HFF-Myc (cell line): ENCODE measurements at regions not wholly inside any gene's neighbourhood (a gene's known extent, or its start where the extent isn't known, plus 50 kb on each side); places are given as distances from the start of the nearest gene placed in this dataset.

Experiments used
- DNase-seq: peaks from one replicate; pipeline ENCODE4 v3.0.0-alpha.2; 2011; ENCODE audit warnings: low read depth; ENCODE audit errors: extremely low read depth
- H3K4me3 ChIP-seq: replicated peaks from 2 replicates; pipeline ENCODE4 v1.5.1; 2011; ENCODE audit warnings: low read depth, mild to moderate bottlenecking, control low read depth, low read length
- CTCF ChIP-seq: IDR thresholded peaks from 2 replicates; pipeline ENCODE4 v1.5.1; 2012; ENCODE audit warnings: mild to moderate bottlenecking, low read depth, low read length, control low read depth; ENCODE audit errors: missing control alignments

GRCh38 chr15:85976986-85977385 lies 102.7 kb upstream of the AGBL1 start:
- TF ChIP-seq CTCF = no peak
- no peak overlapping the region for H3K4me3 ChIP-seq
- DNase-seq = no peak

GRCh38 chr15:85977586-85977985 lies 102.1 kb upstream of the AGBL1 start:
- no peak for DNase-seq
- no peak overlapping the region for H3K4me3 ChIP-seq
- TF ChIP-seq CTCF = no peak

GRCh38 chr15:85979929-85980328 lies 99.7 kb upstream of the AGBL1 start:
- no peak for DNase-seq
- no peak for TF ChIP-seq CTCF
- H3K4me3 ChIP-seq = no peak overlapping the region

GRCh38 chr15:85980946-85981345 lies 98.7 kb upstream of the AGBL1 start:
- DNase-seq = no peak
- TF ChIP-seq CTCF = no peak
- no peak overlapping the region for H3K4me3 ChIP-seq

- H3K4me3 ChIP-seq = no peak overlapping the region
- no peak for TF ChIP-seq CTCF
- DNase-seq = no peak
These were observed 95.4 kb upstream of the AGBL1 start for GRCh38 chr15:85984241-85984640.

- TF ChIP-seq CTCF = no peak
- no peak for DNase-seq
These were observed 93.6 kb upstream of the AGBL1 start for GRCh38 chr15:85986116-85986515.

GRCh38 chr15:85986741-85987140 lies 92.9 kb upstream of the AGBL1 start:
- H3K4me3 ChIP-seq = no peak overlapping the region
- no peak for TF ChIP-seq CTCF
- DNase-seq = no peak

More at GRCh38 chr15:85986116-85986515, 93.6 kb upstream of the AGBL1 start:
- H3K4me3 ChIP-seq = no peak overlapping the region
